Mononuclear cell (primary cell): ENCODE measurements at regions not wholly inside any gene's neighbourhood (a gene's known extent, or its start where the extent isn't known, plus 50 kb on each side); places are given as distances from the start of the nearest gene placed in this dataset.
"Not testable (repeated sequence)": the region's sequence is repeated elsewhere in the genome, so short reads cannot be mapped to it uniquely, and the experiment has no call there.

Source experiments
- H3K27me3 ChIP-seq: 2 replicates; pipeline ENCODE4 v1.6.0; 2011; ENCODE audit warnings: low read length, control low read depth; ENCODE audit not compliant: insufficient read depth
- H3K4me1 ChIP-seq: 2 replicates; pipeline ENCODE4 v1.5.1; 2011; ENCODE audit warnings: mild to moderate bottlenecking, low read length, control low read depth; ENCODE audit not compliant: insufficient read depth
- H3K4me3 ChIP-seq: 2 replicates; pipeline ENCODE4 v1.5.1; 2011; ENCODE audit warnings: mild to moderate bottlenecking, low read length, moderate library complexity
- H3K9me3 ChIP-seq: 2 replicates; pipeline ENCODE4 v1.5.1; 2011; ENCODE audit warnings: low read depth, mild to moderate bottlenecking, control low read depth, low read length

DNA sequence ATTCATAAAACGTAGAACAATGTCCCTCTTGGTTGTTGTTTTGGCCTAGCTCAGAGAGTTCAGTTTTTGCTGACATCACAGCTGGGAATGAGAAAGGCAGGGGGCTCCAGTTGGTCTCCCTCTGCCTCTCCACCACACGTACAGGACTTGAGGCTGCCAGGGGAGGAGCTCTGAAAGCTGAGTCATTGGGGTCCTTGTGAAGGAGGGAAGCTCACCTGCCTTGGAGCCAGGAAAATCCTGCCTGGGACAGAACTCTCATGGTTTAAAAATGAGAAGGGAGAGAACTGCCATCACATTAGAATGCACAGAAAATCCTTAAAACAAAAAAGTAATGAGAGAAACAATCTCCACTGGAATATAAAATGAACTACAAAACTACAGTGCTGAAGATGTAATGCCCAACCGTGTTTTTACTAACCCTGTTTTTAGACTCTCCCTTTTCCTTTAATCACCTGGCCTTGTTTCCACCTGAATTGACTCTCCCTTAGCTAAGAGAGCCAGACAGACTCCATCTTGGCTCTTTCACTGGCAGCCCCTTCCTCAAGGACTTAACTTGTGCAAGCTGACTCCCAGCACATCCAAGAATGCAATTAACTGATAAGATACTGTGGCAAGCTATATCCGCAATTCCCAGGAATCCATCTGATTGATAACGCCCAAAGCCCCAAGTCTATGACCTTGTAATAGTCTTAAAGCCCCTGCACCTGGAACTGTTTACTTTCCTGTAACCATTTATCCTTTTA, 58.6 kb upstream of the TARP start:
- H3K9me3 ChIP-seq, H3K27me3 ChIP-seq: not testable (repeated sequence)
- Histone ChIP-seq H3K4me3 (peak overlapping the region; percentile 26), H3K4me1 (peaks cover 53% of the 10 kb centered on the region)

DNA sequence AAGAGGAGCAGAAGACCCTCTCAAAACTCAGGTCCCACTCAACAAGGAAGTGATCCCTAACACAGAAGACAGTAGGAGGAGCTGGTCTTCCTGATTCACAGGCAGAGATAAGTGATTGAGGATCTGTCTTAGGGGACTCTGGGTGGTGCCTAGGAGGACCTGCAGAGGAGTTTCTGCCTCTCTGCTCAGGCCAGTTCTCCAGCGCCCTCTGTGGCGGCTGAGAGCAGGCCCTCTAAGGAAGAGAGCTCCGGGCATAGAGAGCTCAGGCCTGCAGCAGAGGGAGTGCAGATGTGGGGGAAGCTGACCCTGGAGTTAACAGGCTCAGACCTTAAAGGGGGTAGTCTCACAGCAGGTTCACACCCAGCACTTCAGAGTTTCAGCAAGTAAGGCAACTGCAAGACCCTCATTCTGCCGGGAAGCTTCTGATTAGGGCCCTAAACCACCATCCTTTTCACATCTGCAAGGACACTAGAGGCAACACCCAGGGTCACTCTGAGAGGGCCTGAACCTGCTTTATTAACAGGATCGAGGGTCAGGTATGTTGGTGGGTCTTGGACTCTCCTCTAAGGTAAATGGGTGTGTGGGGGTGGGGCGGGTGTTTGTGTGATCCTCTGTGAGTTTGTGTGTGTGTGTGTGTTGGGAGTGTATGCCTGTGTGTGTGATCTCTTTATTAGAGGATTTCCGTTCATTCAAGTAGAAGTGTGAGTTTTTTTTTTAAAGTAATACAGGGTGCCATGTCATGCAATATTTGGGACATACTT, 57.6 kb upstream of the TARP start:
- H3K4me1 ChIP-seq: peaks cover 48% of the 10 kb centered on the region
- no peaks in the 10 kb centered on the region for H3K27me3 ChIP-seq
- H3K4me3 ChIP-seq: peak overlapping the region; percentile 26

DNA sequence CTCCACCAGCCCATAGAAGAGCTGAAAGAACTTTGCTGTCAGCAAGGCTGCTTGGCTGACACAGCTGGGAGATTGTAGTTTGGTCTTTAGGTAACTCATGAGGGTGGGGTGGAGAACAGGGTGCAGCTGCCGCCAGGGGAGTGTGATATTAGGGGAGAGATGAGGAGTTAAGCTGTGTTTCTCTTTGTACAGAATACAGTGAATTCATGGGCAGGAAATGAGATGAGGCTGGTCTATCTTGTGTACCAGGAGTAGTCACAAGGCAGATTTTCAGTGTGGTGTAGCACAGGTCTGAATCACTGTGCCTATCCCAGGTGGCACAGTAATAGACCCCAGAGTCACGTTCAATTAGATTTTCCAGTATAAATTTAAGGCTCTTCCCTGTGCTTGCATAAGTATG, 56.6 kb upstream of the TARP start:
- no peak overlapping the region for H3K4me3 ChIP-seq

More for the DNA sequence above, 57.6 kb upstream of the TARP start:
- no peaks in the 10 kb centered on the region for H3K9me3 ChIP-seq

DNA sequence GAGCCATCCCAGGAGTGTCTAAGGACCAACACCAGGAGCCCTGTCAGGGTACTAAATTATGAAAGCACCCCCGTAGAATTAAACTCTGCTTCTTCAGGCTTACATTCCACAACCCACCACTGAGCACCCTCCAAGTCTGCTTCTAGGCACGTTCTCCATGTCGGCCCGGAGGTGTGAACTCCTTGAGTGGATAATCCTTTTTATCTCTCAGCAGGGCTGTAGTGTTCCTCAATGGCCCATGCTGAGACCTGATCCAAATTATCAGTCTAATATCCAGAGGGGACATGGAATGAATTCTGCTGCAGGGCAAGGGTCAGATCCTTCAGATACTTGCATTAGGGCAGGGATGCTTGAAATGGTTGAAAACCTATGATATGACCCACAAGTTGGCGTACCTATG, 55.9 kb upstream of the TARP start:
- H3K4me3 ChIP-seq: no peak overlapping the region
- H3K27me3 ChIP-seq: no peaks in the 10 kb centered on the region
- no peaks in the 10 kb centered on the region for H3K9me3 ChIP-seq
- H3K4me1 ChIP-seq: peaks cover 31% of the 10 kb centered on the region

More for the DNA sequence above, 56.6 kb upstream of the TARP start:
- Histone ChIP-seq H3K27me3 (no peaks in the 10 kb centered on the region), H3K4me1 (peaks cover 38% of the 10 kb centered on the region), H3K9me3 (no peaks in the 10 kb centered on the region)

DNA sequence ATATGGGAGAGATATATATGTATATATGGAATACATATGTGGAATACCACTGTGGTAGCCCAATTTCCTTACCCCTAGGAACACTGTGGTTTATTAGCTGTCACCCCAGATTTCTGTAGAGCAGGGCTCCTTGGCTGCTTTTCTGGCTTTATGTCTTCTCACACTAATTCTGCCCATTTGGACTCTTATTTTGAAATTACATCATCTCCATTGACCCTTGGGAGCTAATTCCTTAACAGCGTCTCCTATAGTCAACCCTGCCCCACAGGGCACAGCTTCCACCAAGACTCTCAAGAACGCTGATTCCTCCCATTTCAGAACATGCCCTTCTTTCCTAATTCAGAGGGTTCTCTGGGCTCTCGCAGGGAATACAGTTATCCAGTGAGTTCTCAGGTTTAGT, 55.4 kb upstream of the TARP start:
- Histone ChIP-seq H3K4me1 (peaks cover 31% of the 10 kb centered on the region), H3K4me3 (no peak overlapping the region), H3K27me3 (no peaks in the 10 kb centered on the region)

DNA sequence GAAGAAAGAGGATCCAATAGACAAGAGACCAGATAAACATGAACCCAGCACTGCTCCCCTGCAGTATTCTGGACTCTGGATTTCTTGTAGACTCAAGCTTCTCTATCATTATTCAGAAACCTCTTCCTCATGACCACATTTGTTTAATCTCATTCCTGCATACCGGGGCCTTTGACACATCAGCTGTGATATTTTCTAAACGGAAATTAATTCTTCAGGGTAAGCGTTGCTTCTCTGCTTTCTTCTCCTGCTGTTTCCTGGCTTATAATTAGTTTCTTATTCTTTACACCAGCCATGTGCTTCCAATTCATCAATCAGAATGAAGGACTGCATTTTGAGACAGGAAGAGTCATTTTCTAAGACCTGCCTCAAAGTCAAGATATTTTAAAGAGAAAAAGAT, 54.2 kb upstream of the TARP start:
- Histone ChIP-seq H3K4me3 (no peak overlapping the region), H3K9me3 (no peaks in the 10 kb centered on the region), H3K27me3 (no peaks in the 10 kb centered on the region), H3K4me1 (peaks cover 31% of the 10 kb centered on the region)

More for the DNA sequence above, 55.4 kb upstream of the TARP start:
- no peaks in the 10 kb centered on the region for H3K9me3 ChIP-seq
